Caco-2 (cell line): ENCODE measurements at regions not wholly inside any gene's neighbourhood (a gene's known extent, or its start where the extent isn't known, plus 50 kb on each side); places are given as distances from the start of the nearest gene placed in this dataset.

Source experiments
- BruUV-seq: library from RNA; stranded (reverse); fragments of 400-500 nt; replicated peaks from 2 replicates; lab custom pipeline; 2021; lab: Mats Ljungman, UMichigan
- CTCF ChIA-PET: fragments of 300-600 bp; sonication (Branson Sonifier 250); formaldehyde crosslinking; loops from one replicate; lab custom pipeline; 2022; ENCODE audit warnings: antibody characterized with exemption; lab: Charles Lee
- POLR2A ChIA-PET: fragments of 300-600 bp; sonication (Branson Sonifier 250); formaldehyde crosslinking; loops from one replicate; lab custom pipeline; 2022; ENCODE audit warnings: antibody characterized with exemption; lab: Charles Lee
- DNase-seq, 2 experiments: peaks; one replicate each; pipeline versions ENCODE4 v3.0.0 to v3.0.0-alpha.2; 2020 to 2022
- H3K27me3 ChIP-seq: replicated peaks from 2 replicates; pipeline ENCODE4 v1.6.0; 2011; ENCODE audit warnings: low read length; ENCODE audit not compliant: control insufficient read depth, insufficient read depth
- H3K36me3 ChIP-seq: 2 replicates; pipeline ENCODE4 v1.5.1; 2011; ENCODE audit warnings: low read length; ENCODE audit not compliant: control insufficient read depth, insufficient read depth
- H3K4me1 ChIP-seq: fragments of 250-450 bp; sonication (Bioruptor Pico); 2 replicates; pipeline ENCODE4 v1.5.1; 2020; ENCODE audit warnings: mild to moderate bottlenecking
- H3K4me3 ChIP-seq: 2 replicates; pipeline ENCODE4 v1.5.1; 2011; ENCODE audit warnings: low read depth, mild to moderate bottlenecking, control low read depth, low read length
- H3K9me3 ChIP-seq: fragments of 250-450 bp; sonication (Bioruptor Pico); 2 replicates; pipeline ENCODE4 v1.5.1; 2020; ENCODE audit warnings: mild to moderate bottlenecking, moderate library complexity
- H3K27ac Mint-ChIP-seq: one replicate; pipeline ENCODE4 v1.8.0; 2022; ENCODE audit warnings: mixed read lengths; ENCODE audit not compliant: unreplicated experiment
- H3K27me3 Mint-ChIP-seq: one replicate; pipeline ENCODE4 v1.8.0; 2022; ENCODE audit warnings: mixed read lengths; ENCODE audit not compliant: insufficient read depth, unreplicated experiment
- H3K36me3 Mint-ChIP-seq: one replicate; pipeline ENCODE4 v1.8.0; 2022; ENCODE audit warnings: mild to moderate bottlenecking, mixed read lengths; ENCODE audit not compliant: insufficient read depth, unreplicated experiment
- H3K4me1 Mint-ChIP-seq: one replicate; pipeline ENCODE4 v1.8.0; 2022; ENCODE audit warnings: low read depth, mixed read lengths; ENCODE audit not compliant: unreplicated experiment
- H3K4me3 Mint-ChIP-seq: one replicate; pipeline ENCODE4 v1.8.0; 2022; ENCODE audit warnings: mild to moderate bottlenecking, moderate library complexity, mixed read lengths; ENCODE audit not compliant: unreplicated experiment
- H3K9me3 Mint-ChIP-seq: one replicate; pipeline ENCODE4 v1.8.0; 2022; ENCODE audit warnings: mixed read lengths; ENCODE audit not compliant: unreplicated experiment
- intact Hi-C: fragments of 100-400 bp; cut with micrococcal nuclease; formaldehyde crosslinking; loops from one replicate; pipeline ENCODE4 v1.10.0; 2022; ENCODE audit not compliant: unreplicated experiment
- TF ChIP-seq, protein P1 (sequence below), 2 experiments: fragments of 200-600 bp in 1 of 2; IDR thresholded peaks; 1 replicate in 1 of 2; 2 replicates in 1 of 2; pipeline versions ENCODE4 v1.5.1 to v1.8.0; 2011 to 2022; ENCODE audit warnings: antibody characterized with exemption in 1 of 2, control low read depth in 1 of 2, inconsistent platforms in 1 of 2, low read depth in 1 of 2, low read length in 1 of 2, mild to moderate bottlenecking in 1 of 2, moderate library complexity in 1 of 2; ENCODE audit not compliant: insufficient read depth in 1 of 2, severe bottlenecking in 1 of 2, unreplicated experiment in 1 of 2

DNA sequence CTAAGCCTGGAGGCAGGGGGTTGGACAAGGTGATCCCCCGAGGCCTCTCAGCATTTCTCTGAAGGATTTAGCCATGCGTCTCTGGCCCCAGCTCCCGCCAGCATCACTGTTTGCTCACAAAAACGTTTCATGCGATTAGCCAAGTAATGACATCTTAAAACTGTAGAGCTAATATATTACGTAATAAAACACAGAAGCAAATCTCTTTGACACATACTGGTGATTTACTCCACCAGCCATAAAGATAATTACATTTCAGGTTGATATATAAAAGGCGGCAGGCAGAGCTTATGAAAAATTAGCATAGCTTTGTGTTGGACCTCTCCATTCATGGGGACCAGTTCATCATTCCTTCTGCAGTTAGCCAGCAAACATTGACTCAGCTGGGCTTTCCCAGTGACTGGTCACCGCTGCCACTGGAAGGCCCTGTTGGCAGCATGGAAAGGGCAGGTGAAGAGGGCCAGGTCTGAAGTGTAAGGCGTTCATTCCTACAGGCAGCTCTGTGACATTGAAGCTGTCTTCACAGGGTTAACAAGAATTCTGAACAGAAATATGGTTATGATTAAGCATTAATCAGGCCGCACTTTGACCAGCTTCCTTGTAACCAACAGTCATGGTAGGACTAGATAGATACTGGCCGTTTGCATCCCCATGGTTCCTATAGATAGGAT is 150.3 kb downstream of the NECTIN1 start:
- Histone ChIP-seq H3K27me3 (no peaks in the 10 kb centered on the region), H3K4me3 (no peak overlapping the region), H3K9me3 (no peaks in the 10 kb centered on the region), H3K36me3 (no peaks in the 10 kb centered on the region), H3K4me1 (no peaks in the 10 kb centered on the region)
- no peak overlapping the region for H3K4me3 Mint-ChIP-seq
- DNase-seq = peak in 1 of 2 experiments; percentile 40
- TF ChIP-seq, protein P1, sequence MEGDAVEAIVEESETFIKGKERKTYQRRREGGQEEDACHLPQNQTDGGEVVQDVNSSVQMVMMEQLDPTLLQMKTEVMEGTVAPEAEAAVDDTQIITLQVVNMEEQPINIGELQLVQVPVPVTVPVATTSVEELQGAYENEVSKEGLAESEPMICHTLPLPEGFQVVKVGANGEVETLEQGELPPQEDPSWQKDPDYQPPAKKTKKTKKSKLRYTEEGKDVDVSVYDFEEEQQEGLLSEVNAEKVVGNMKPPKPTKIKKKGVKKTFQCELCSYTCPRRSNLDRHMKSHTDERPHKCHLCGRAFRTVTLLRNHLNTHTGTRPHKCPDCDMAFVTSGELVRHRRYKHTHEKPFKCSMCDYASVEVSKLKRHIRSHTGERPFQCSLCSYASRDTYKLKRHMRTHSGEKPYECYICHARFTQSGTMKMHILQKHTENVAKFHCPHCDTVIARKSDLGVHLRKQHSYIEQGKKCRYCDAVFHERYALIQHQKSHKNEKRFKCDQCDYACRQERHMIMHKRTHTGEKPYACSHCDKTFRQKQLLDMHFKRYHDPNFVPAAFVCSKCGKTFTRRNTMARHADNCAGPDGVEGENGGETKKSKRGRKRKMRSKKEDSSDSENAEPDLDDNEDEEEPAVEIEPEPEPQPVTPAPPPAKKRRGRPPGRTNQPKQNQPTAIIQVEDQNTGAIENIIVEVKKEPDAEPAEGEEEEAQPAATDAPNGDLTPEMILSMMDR (IDR thresholded peaks at IDR 0.05; ENCODE audit: insufficient read depth in 1 of 2, low read depth in 1 of 2, low read length in 1 of 2, severe bottlenecking in 1 of 2, unreplicated experiment in 1 of 2) = no peak
- no peak overlapping the region for H3K27ac Mint-ChIP-seq
- intact Hi-C loops = no loop called here
- peaks cover 14% of the 10 kb centered on the region for H3K9me3 Mint-ChIP-seq
- H3K27me3 Mint-ChIP-seq = peaks cover 9% of the 10 kb centered on the region
- CTCF ChIA-PET = interaction anchor here (1.4 kb wide), 1 partner anchor 44 kb away, joined by 3 read pairs; no protein-coding TSS in a partner anchor
- BruUV-seq = no TSS peak
- POLR2A ChIA-PET = no interaction called here
- H3K4me1 Mint-ChIP-seq = no peaks in the 10 kb centered on the region
- no peaks in the 10 kb centered on the region for H3K36me3 Mint-ChIP-seq

DNA sequence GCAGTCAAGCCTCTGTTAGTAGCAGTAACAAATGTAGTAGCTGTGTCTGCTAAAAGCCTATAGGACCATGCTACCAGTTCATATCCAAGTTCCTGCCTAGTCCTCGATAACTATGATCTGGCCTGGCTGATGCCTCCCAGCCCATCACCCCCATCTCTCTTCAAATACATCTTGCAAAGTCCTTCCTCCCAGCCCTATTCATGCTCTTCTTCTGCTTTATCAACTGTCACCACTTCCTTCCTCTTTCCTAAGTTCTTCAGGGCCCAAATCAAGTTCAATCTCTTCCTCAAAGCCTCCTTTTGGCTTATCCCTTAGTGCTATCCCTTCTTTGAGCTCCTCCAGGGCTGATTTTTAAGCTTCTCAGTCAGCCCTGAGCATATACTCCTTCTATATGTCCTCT is 150.9 kb upstream of the THY1 start:
- BruUV-seq = no TSS peak
- TF ChIP-seq, protein P1 (IDR thresholded peaks at IDR 0.05; ENCODE audit: insufficient read depth in 1 of 2, low read depth in 1 of 2, low read length in 1 of 2, severe bottlenecking in 1 of 2, unreplicated experiment in 1 of 2) = no peak
- no peaks in the 10 kb centered on the region for H3K9me3 Mint-ChIP-seq
- Histone ChIP-seq H3K4me3 (no peak overlapping the region), H3K36me3 (no peaks in the 10 kb centered on the region), H3K27me3 (no peaks in the 10 kb centered on the region), H3K9me3 (no peaks in the 10 kb centered on the region), H3K4me1 (peaks cover 10% of the 10 kb centered on the region)
- intact Hi-C loops = no loop called here
- peaks cover 4% of the 10 kb centered on the region for H3K4me1 Mint-ChIP-seq
- no peaks in the 10 kb centered on the region for H3K36me3 Mint-ChIP-seq
- CTCF ChIA-PET = no interaction called here
- H3K27ac Mint-ChIP-seq = no peak overlapping the region
- POLR2A ChIA-PET = no interaction called here
- no peak for DNase-seq
- peaks cover 3% of the 10 kb centered on the region for H3K27me3 Mint-ChIP-seq
- H3K4me3 Mint-ChIP-seq = no peak overlapping the region

DNA sequence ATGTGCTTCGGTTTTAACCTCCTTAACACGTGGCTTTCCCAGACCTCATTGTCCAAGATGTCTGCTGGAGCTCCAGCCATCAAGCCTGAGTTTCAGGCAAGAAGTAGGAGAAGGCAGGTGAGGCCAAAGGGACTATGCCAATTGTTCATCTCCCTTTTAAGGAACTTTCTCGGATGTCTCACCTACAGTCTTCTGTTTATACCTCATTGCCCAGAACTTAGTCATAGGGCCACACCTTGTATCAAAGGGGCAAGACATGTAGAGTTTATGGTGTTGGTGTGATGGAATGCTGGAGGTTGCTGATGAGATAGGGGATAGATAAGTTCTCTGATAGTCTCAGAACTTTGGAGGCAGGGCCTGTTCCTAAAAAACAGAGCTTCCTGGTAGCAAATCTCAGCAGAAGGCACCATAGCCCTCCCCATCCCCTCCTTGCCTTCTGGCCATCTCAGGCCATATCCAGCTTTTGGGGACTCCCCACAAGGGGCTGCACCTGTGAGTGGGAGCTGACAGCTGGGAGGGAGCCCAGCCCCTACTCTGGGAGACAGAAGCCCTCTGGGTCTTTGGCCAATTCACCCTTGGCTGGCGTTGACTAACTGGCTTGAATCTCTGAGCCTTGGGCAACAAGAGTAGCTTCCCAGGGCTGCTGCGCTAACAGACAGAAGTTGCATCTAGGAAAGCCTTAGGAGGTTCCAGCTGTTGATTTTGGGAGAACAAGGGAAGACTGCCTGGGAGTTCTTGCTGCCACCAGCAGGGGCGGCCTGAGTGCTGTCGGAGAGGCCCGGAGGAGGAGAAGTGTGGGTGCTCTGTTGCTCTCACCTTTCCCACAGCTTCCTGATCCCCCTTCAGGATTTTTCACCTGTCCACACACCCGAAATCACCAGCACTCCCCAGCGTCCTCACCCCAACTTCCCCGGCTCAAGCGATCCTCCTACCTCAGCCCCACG is 149.8 kb upstream of the THY1 start:
- Mint-ChIP-seq H3K27ac (no peak overlapping the region), H3K4me1 (peaks cover 4% of the 10 kb centered on the region), H3K36me3 (no peaks in the 10 kb centered on the region), H3K27me3 (peaks cover 3% of the 10 kb centered on the region), H3K9me3 (no peaks in the 10 kb centered on the region), H3K4me3 (no peak overlapping the region)
- Histone ChIP-seq H3K36me3 (no peaks in the 10 kb centered on the region), H3K4me3 (no peak overlapping the region), H3K9me3 (no peaks in the 10 kb centered on the region), H3K27me3 (no peaks in the 10 kb centered on the region), H3K4me1 (peaks cover 10% of the 10 kb centered on the region)
- intact Hi-C loops = no loop called here
- no TSS peak for BruUV-seq
- CTCF ChIA-PET = no interaction called here
- no peak for DNase-seq
- TF ChIP-seq, protein P1 (IDR thresholded peaks at IDR 0.05; ENCODE audit: insufficient read depth in 1 of 2, low read depth in 1 of 2, low read length in 1 of 2, severe bottlenecking in 1 of 2, unreplicated experiment in 1 of 2) = peak in 1 of 2 experiments; percentile 30
- POLR2A ChIA-PET = interaction anchor here (0.6 kb wide), 1 partner anchor 525 kb away, joined by 4 read pairs; no protein-coding TSS in a partner anchor
